C4-2B (cell line): ENCODE measurements at regions not wholly inside any gene's neighbourhood (a gene's known extent, or its start where the extent isn't known, plus 50 kb on each side); places are given as distances from the start of the nearest gene placed in this dataset.

ENCODE experiments used
- H3K27ac ChIP-seq: fragments of 450-650 bp; 2 replicates; pipeline ENCODE4 v1.5.1; 2017
- ZFX ChIP-seq: fragments of 450-650 bp; IDR thresholded peaks from 2 replicates; pipeline ENCODE4 v1.6.1; 2017
- TF ChIP-seq, protein P1 (sequence below): fragments of 450-650 bp; conservative IDR thresholded peaks from 2 replicates; pipeline ENCODE4 v1.5.1; 2017; ENCODE audit warnings: mild to moderate bottlenecking

DNA sequence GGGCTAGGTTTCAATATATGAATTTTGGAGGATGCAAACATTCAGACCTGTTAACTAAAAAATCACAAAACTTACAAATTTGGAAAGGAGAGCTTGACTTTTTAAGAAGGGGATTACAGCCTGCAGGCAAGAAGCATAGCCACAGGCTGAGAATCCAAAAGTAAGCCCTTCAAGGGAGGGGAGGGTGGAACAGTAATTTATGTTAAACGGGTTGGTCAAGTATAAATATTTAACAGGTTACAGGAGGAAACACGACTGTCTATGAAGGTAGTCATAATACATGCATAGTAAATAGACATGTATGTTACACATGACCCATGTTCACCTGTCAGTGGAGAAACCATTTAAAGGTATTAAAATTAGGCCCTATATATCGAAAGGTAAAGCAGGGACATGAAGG, 261.1 kb upstream of the RGS18 start:
- no peak for TF ChIP-seq ZFX
- TF ChIP-seq, protein P1, sequence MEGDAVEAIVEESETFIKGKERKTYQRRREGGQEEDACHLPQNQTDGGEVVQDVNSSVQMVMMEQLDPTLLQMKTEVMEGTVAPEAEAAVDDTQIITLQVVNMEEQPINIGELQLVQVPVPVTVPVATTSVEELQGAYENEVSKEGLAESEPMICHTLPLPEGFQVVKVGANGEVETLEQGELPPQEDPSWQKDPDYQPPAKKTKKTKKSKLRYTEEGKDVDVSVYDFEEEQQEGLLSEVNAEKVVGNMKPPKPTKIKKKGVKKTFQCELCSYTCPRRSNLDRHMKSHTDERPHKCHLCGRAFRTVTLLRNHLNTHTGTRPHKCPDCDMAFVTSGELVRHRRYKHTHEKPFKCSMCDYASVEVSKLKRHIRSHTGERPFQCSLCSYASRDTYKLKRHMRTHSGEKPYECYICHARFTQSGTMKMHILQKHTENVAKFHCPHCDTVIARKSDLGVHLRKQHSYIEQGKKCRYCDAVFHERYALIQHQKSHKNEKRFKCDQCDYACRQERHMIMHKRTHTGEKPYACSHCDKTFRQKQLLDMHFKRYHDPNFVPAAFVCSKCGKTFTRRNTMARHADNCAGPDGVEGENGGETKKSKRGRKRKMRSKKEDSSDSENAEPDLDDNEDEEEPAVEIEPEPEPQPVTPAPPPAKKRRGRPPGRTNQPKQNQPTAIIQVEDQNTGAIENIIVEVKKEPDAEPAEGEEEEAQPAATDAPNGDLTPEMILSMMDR: no peak
- H3K27ac ChIP-seq: no peak overlapping the region

- TF ChIP-seq, protein P1: no peak
- TF ChIP-seq ZFX: no peak
- no peak overlapping the region for H3K27ac ChIP-seq
Measured at GRCh38 chr1:191901651-191902050, 256.6 kb upstream of the RGS18 start.

DNA sequence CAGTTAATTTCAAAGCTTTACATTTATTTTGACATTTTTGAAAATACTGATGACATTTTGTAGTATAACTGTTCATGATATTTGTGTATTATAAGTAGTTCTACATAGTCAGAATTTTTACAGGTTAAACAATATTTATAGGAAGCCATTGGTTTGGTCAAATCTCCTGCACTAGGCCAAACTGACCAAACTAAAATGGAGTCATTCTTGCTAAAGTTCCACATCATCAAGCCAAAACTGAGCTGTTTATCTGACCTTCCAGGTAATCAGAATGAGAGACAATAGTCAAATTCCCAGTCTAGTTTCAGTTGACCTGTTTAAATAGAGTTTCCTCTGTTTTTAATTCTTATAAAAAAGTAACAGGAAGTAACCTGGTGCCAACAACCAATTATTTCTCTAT, 253.3 kb upstream of the RGS18 start:
- no peak overlapping the region for H3K27ac ChIP-seq
- TF ChIP-seq, protein P1: no peak
- no peak for TF ChIP-seq ZFX

DNA sequence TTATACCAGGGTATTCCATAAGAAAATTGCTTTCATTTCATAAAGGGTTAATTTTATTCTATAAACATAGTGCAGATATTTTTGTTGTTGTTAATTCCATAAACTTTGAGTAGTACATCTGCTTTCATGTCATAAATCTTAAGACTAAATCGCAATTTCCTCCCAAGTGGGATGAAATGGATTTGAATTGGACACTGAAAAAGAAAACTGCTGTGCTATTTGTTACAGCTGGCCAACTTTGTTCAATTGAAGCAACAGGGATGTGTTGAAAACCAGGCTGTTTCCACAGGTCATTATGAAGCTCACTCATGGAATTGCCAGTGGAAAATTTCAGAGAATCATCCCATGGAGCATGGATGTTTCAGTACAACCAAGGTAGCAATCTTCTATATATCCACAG, 252.5 kb upstream of the RGS18 start:
- no peak overlapping the region for H3K27ac ChIP-seq
- TF ChIP-seq, protein P1: no peak
- no peak for TF ChIP-seq ZFX

- no peak for TF ChIP-seq ZFX
- TF ChIP-seq, protein P1: no peak
- no peak overlapping the region for H3K27ac ChIP-seq
Measured at GRCh38 chr1:191907121-191907520, 251.1 kb upstream of the RGS18 start.

GRCh38 chr1:191910245-191910644, 248.0 kb upstream of the RGS18 start:
- TF ChIP-seq, protein P1: no peak
- TF ChIP-seq ZFX: no peak
- no peak overlapping the region for H3K27ac ChIP-seq

- no peak overlapping the region for H3K27ac ChIP-seq
- TF ChIP-seq, protein P1: no peak
- TF ChIP-seq ZFX: no peak
Measured at GRCh38 chr1:191912517-191912916, 245.7 kb upstream of the RGS18 start.
